ENCODE measurements at regions not wholly inside any gene's neighbourhood (a gene's known extent, or its start where the extent isn't known, plus 50 kb on each side); places are given as distances from the start of the nearest gene placed in this dataset.
"Not testable (repeated sequence)": the region's sequence is repeated elsewhere in the genome, so short reads cannot be mapped to it uniquely, and the experiment has no call there.

DNA sequence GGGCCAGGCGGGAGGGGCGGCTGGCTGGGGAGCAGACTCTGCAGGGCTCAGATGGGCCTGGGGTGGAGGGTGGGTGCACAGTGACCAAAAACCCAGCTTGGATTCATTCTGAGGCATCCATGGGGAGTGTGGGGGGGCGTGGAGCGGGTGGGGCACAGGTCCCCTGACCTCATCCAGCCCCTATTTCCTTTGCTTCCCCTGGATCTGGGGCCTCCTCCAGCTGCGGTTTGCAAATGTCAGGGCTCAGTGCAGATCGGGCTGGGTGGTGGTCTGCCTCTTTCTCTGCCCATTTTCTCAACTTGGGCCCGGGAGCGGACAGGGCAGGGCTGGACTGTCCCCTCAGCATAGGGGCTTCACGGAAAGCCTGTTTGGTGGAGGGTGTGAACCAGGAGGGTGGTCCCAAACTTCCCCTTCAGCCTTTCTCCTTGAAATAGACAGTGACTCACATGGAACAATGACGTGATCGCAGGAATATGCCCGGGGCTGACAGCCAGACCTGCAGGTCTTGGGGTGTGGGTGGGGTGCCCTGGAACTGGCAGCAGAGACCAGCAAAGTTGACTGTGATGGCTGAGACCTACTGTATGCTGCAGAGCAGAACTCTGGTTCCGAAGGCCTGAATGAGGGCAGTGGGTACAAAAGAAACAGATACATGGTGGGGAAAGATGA is 72.9 kb upstream of the PODXL start:
- WGBS, 2 donors: 58 to 79% methylated on average over 12 of the region's 13 CpGs
- Histone ChIP-seq H3K4me1 (peaks cover 0 to 35% (median 6%) of the 10 kb centered on the region in 4 donors), H3K9me3 (no peaks in the 10 kb centered on the region), H3K27me3 (no peaks in the 10 kb centered on the region), H3K4me3 (no peak overlapping the region), H3K27ac (peak overlapping the region in 2 of 4 donors; percentile 4 to 58), H3K36me3 (no peaks in the 10 kb centered on the region)
- DNase-seq (ENCODE audit: low spot score in 2 of 2): no peak
- no peak for TF ChIP-seq EP300 (IDR thresholded peaks at IDR 0.05)
- no peak for TF ChIP-seq POLR2A (IDR thresholded peaks at IDR 0.05)
- no peak for TF ChIP-seq CTCF (IDR thresholded peaks at IDR 0.05)

DNA sequence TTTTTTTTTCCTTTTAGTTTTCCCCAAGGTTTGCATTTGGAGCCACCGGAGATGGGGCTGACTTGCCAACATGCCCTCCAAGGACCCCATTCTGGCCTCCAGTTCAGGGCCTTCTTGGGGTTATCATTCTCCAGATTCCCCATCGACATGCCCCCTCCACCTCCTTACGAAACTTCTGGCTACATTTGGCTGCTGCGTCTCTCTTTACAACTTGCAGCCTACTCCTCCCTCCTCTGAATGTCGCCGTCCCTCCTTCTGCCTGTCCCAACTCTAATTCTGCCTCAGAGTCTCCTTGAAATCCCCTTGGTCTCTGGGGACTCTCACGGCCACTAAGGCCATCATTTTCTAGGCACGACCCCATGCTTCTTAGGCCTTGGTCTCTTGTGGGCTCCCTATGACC is 72.2 kb upstream of the PODXL start:
- no peaks in the 10 kb centered on the region for H3K27me3 ChIP-seq
- peaks cover 0 to 35% (median 5%) of the 10 kb centered on the region in 4 donors for H3K4me1 ChIP-seq
- peak overlapping the region in 1 of 4 donors; percentile 58 for H3K27ac ChIP-seq
- DNase-seq (ENCODE audit: low spot score in 2 of 2): peak in 1 of 2 donors; percentile 27
- no peak overlapping the region for H3K4me3 ChIP-seq
- no peaks in the 10 kb centered on the region for H3K9me3 ChIP-seq
- TF ChIP-seq CTCF (IDR thresholded peaks at IDR 0.05) (no peak), EP300 (IDR thresholded peaks at IDR 0.05) (no peak), POLR2A (IDR thresholded peaks at IDR 0.05) (no peak)
- no peaks in the 10 kb centered on the region for H3K36me3 ChIP-seq
- 62 to 64% methylated on average over 8 of the region's 8 CpGs for WGBS, 2 donors

DNA sequence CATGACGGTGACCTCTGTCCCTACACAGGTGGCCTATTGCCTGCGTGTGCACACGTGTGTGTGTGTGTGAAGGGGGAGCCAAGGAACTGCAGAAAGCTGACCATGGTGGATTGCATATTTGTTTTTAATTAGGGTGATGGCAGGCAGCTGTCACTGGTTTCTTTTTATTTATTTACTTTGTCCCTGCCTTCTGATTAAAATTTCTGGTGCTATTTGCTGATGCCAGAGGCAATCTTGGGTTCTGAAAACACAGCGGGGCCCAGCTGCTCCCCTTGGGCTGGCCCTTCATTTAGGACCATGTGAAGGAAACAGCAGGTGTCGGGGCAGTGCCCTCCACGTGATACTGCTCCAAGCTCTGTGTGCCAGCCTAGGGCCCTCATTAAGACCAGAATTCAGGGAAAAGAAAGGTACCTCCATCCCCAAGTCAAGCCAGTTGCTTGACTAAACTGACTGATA is 71.3 kb upstream of the PODXL start:
- TF ChIP-seq POLR2A (IDR thresholded peaks at IDR 0.05) (no peak), EP300 (IDR thresholded peaks at IDR 0.05) (no peak), CTCF (IDR thresholded peaks at IDR 0.05) (no peak)
- WGBS, 2 donors: 71 to 79% methylated on average over 6 of the region's 6 CpGs
- H3K4me1 ChIP-seq: peaks cover 0 to 41% (median 4%) of the 10 kb centered on the region in 4 donors
- no peak overlapping the region for H3K4me3 ChIP-seq
- no peaks in the 10 kb centered on the region for H3K27me3 ChIP-seq
- H3K9me3 ChIP-seq: no peaks in the 10 kb centered on the region
- H3K36me3 ChIP-seq: no peaks in the 10 kb centered on the region
- H3K27ac ChIP-seq: no peak overlapping the region
- DNase-seq (ENCODE audit: low spot score in 2 of 2): no peak

- no peak for TF ChIP-seq POLR2A (IDR thresholded peaks at IDR 0.05)
- TF ChIP-seq EP300 (IDR thresholded peaks at IDR 0.05): no peak
- TF ChIP-seq CTCF (IDR thresholded peaks at IDR 0.05): no peak
- Histone ChIP-seq H3K4me1 (peaks cover 0 to 48% (median 4%) of the 10 kb centered on the region in 4 donors), H3K27me3 (no peaks in the 10 kb centered on the region), H3K27ac (no peak overlapping the region), H3K36me3 (no peaks in the 10 kb centered on the region), H3K4me3 (no peak overlapping the region), H3K9me3 (no peaks in the 10 kb centered on the region)
- WGBS, 2 donors: 88 to 89% methylated on average over 6 of the region's 6 CpGs
- no peak for DNase-seq (ENCODE audit: low spot score in 2 of 2)
Observed at GRCh38 chr7:131626643-131627042, 70.2 kb upstream of the PODXL start.

DNA sequence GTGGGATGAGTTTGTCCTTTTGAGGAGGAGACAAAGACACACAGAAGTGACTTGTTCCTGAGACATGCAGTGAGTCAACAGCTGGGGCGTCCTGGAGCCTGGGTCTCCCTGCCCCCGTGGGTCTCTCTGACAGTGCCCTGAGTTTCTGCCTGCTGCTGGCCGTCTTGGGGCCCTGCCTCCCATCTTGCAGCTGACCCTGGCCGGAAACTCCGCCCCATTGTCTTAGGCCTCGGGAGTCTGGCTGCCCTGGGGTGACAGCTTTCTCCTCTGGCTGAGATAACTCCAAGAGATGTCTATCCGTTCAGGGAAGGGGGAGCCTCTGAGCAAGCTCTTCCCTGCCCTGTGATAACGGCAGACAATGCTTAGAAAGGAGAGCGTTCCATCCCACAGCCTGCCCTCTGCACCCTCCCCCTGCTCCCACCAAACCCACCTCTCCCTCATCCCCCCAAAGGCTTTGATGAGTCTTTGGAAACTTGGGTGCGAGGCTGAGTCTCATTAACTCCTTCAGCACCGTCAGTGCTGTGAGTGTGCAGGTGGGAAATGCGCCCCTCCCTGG is 69.5 kb upstream of the PODXL start:
- no peak overlapping the region for H3K4me3 ChIP-seq
- no peaks in the 10 kb centered on the region for H3K27me3 ChIP-seq
- 29 to 34% methylated on average over 8 to 11 of the region's 12 CpGs for WGBS, 2 donors
- peak overlapping the region in 1 of 4 donors; percentile 20 for H3K27ac ChIP-seq
- H3K9me3 ChIP-seq: peaks cover 0 to under 1% (median 0%) of the 10 kb centered on the region in 4 donors
- peaks cover 0 to 52% (median 4%) of the 10 kb centered on the region in 4 donors for H3K4me1 ChIP-seq
- no peak for TF ChIP-seq EP300 (IDR thresholded peaks at IDR 0.05)
- TF ChIP-seq CTCF (IDR thresholded peaks at IDR 0.05): no peak
- no peak for TF ChIP-seq POLR2A (IDR thresholded peaks at IDR 0.05)
- no peak for DNase-seq (ENCODE audit: low spot score in 2 of 2)
- H3K36me3 ChIP-seq: no peaks in the 10 kb centered on the region

GRCh38 chr7:131625345-131625744 is 68.9 kb upstream of the PODXL start:
- not testable (repeated sequence) for DNase-seq (ENCODE audit: low spot score in 2 of 2); H3K27me3 ChIP-seq
- WGBS, 2 donors: 84 to 89% methylated on average over 9 of the region's 9 CpGs

More at GRCh38 chr7:131625345-131625744, 68.9 kb upstream of the PODXL start:
- peaks cover 0 to 54% (median 4%) of the 10 kb centered on the region in 4 donors for H3K4me1 ChIP-seq
- H3K4me3 ChIP-seq, H3K36me3 ChIP-seq, H3K9me3 ChIP-seq, H3K27ac ChIP-seq: not testable (repeated sequence)
